HEK293T (cell line): ENCODE measurements at regions not wholly inside any gene's neighbourhood (a gene's known extent, or its start where the extent isn't known, plus 50 kb on each side); places are given as distances from the start of the nearest gene placed in this dataset.

Experiments used
- CTCF ChIA-PET: fragments of 350-600 bp; formaldehyde crosslinking; extraction: SDS; loops from one replicate; lab custom pipeline; 2021; ENCODE audit warnings: antibody characterized with exemption, inconsistent platforms; lab: Yijun Ruan, JAX
- POLR2A ChIA-PET: fragments of 350-600 bp; formaldehyde crosslinking; extraction: SDS; loops from one replicate; lab custom pipeline; 2020; ENCODE audit warnings: antibody characterized with exemption, inconsistent platforms; lab: Yijun Ruan, JAX
- DNase-seq: peaks from one replicate; pipeline ENCODE4 v3.0.0; 2012; ENCODE audit warnings: mixed read lengths; ENCODE audit errors: extremely low spot score
- ARNT ChIP-seq: fragments of 450-650 bp; IDR thresholded peaks from 2 replicates; pipeline ENCODE4 v1.6.1; 2017; ENCODE audit warnings: mild to moderate bottlenecking
- BHLHE40 ChIP-seq: fragments of 450-650 bp; IDR thresholded peaks from 2 replicates; pipeline ENCODE4 v1.6.1; 2016; ENCODE audit warnings: mild to moderate bottlenecking, moderate library complexity, borderline replicate concordance
- CTBP1 ChIP-seq: fragments of 450-650 bp; IDR thresholded peaks from 2 replicates; pipeline ENCODE4 v1.6.1; 2016; ENCODE audit warnings: borderline replicate concordance
- ELF4 ChIP-seq: fragments of 450-650 bp; IDR thresholded peaks from 2 replicates; pipeline ENCODE4 v1.6.1; 2017; ENCODE audit warnings: antibody characterized with exemption
- FOXA1 ChIP-seq: fragments of 450-650 bp; IDR thresholded peaks from 2 replicates; pipeline ENCODE4 v1.6.1; 2016; ENCODE audit warnings: mild to moderate bottlenecking
- FOXK2 ChIP-seq: fragments of 450-650 bp; IDR thresholded peaks from 2 replicates; pipeline ENCODE4 v1.6.1; 2016; ENCODE audit warnings: mild to moderate bottlenecking
- FOXM1 ChIP-seq: fragments of 450-650 bp; IDR thresholded peaks from 2 replicates; pipeline ENCODE4 v1.6.1; 2017; ENCODE audit warnings: mild to moderate bottlenecking, borderline replicate concordance
- HDGF ChIP-seq: fragments of 450-650 bp; IDR thresholded peaks from 2 replicates; pipeline ENCODE4 v1.6.1; 2017; ENCODE audit warnings: antibody characterized with exemption, borderline replicate concordance
- L3MBTL2 ChIP-seq: fragments of 450-650 bp; conservative IDR thresholded peaks from 2 replicates; pipeline ENCODE4 v1.6.1; 2016; ENCODE audit warnings: mild to moderate bottlenecking
- LEF1 ChIP-seq: fragments of 450-650 bp; IDR thresholded peaks from 2 replicates; pipeline ENCODE4 v1.6.1; 2017; ENCODE audit warnings: mild to moderate bottlenecking, borderline replicate concordance
- NFRKB ChIP-seq: fragments of 450-650 bp; IDR thresholded peaks from 2 replicates; pipeline ENCODE4 v1.6.1; 2016; ENCODE audit warnings: mild to moderate bottlenecking, moderate library complexity
- SP1 ChIP-seq: fragments of 450-650 bp; IDR thresholded peaks from 2 replicates; pipeline ENCODE4 v1.6.1; 2017
- SUZ12 ChIP-seq: fragments of 450-650 bp; IDR thresholded peaks from 2 replicates; pipeline ENCODE4 v1.6.1; 2016; ENCODE audit warnings: mild to moderate bottlenecking
- TARDBP ChIP-seq: fragments of 450-650 bp; IDR thresholded peaks from 2 replicates; pipeline ENCODE4 v1.6.1; 2016
- ZNF384 ChIP-seq: fragments of 450-650 bp; IDR thresholded peaks from 2 replicates; pipeline ENCODE4 v1.6.1; 2016
- TF ChIP-seq, protein P1 (sequence below): fragments of 450-650 bp; IDR thresholded peaks from 2 replicates; pipeline ENCODE4 v1.6.1; 2016

DNA sequence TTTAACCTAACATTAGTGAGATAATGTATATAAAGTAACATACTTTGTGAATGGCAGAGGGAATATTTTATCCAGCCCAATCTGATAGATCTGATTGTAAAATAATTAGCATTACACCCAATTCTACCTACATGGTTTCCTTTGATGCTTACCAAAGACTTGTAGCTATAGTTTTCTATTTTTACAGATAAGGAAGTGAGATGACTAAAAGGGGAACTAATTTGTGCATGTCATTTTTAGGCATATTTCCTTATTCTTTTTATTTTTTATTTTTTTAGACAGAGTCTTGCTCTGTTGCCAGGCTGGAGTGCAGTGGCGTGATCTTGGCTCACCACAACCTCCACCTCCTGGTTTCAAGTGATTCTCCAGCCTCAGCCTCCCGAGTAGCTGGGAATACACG lies 793.7 kb upstream of the LRRC4C start:
- ChIA-PET CTCF (no interaction called here), POLR2A (no interaction called here)
- TF ChIP-seq BHLHE40 (no peak), ARNT (no peak), LEF1 (no peak), FOXM1 (no peak), ELF4 (no peak), FOXA1 (no peak), NFRKB (no peak), L3MBTL2 (no peak), SP1 (no peak), TARDBP (no peak), HDGF (no peak), ZNF384 (no peak), CTBP1 (no peak), FOXK2 (no peak), SUZ12 (no peak)
- TF ChIP-seq, protein P1, sequence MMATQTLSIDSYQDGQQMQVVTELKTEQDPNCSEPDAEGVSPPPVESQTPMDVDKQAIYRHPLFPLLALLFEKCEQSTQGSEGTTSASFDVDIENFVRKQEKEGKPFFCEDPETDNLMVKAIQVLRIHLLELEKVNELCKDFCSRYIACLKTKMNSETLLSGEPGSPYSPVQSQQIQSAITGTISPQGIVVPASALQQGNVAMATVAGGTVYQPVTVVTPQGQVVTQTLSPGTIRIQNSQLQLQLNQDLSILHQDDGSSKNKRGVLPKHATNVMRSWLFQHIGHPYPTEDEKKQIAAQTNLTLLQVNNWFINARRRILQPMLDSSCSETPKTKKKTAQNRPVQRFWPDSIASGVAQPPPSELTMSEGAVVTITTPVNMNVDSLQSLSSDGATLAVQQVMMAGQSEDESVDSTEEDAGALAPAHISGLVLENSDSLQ, result no peak
- DNase-seq, result no peak

GRCh38 chr11:42255906-42256305 lies 796.5 kb upstream of the LRRC4C start:
- CTCF ChIA-PET, result no interaction called here
- POLR2A ChIA-PET, result no interaction called here
- no peak for TF ChIP-seq ELF4
- TF ChIP-seq CTBP1, result no peak
- TF ChIP-seq SUZ12, result no peak
- no peak for TF ChIP-seq HDGF
- no peak for TF ChIP-seq NFRKB
- no peak for TF ChIP-seq ARNT
- TF ChIP-seq ZNF384, result no peak
- TF ChIP-seq FOXA1, result no peak
- DNase-seq, result no peak

- DNase-seq, result no peak
- ChIA-PET POLR2A (no interaction called here), CTCF (no interaction called here)
- TF ChIP-seq NFRKB, result no peak
- TF ChIP-seq, protein P1, result no peak
Observed at GRCh38 chr11:42257534-42257933, 798.1 kb upstream of the LRRC4C start.

- ChIA-PET CTCF (no interaction called here), POLR2A (no interaction called here)
- no peak for DNase-seq
- TF ChIP-seq, protein P1, result no peak
- no peak for TF ChIP-seq TARDBP
- TF ChIP-seq ARNT, result no peak
- no peak for TF ChIP-seq FOXK2
- no peak for TF ChIP-seq L3MBTL2
- no peak for TF ChIP-seq FOXA1
- no peak for TF ChIP-seq ELF4
- no peak for TF ChIP-seq SUZ12
- TF ChIP-seq SP1, result no peak
- no peak for TF ChIP-seq ZNF384
- TF ChIP-seq LEF1, result no peak
- TF ChIP-seq BHLHE40, result no peak
- no peak for TF ChIP-seq CTBP1
- no peak for TF ChIP-seq FOXM1
- TF ChIP-seq NFRKB, result no peak
- TF ChIP-seq HDGF, result no peak
Observed at GRCh38 chr11:42265072-42265471, 805.6 kb upstream of the LRRC4C start.

DNA sequence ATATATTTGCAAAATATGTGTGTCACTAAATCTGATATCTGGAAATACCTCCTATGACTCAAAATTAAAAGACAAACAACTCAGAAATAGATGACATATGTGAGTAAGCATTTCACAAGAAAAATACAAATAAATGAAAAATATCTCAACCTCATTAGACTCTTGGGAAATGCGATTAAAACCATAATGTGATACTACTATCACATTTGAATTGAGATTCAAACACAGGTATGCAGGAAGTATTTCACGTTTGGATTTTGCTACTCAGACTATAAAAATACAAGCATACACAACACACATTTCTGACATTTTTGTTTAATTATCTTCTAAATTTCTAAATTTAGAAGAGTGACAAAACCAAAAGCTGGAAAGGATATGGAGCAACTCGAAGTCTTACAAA lies 811.9 kb upstream of the LRRC4C start:
- CTCF ChIA-PET, result no interaction called here
- DNase-seq, result no peak
- TF ChIP-seq SUZ12 (no peak), LEF1 (no peak), ZNF384 (no peak)
- POLR2A ChIA-PET, result no interaction called here

GRCh38 chr11:42273977-42274376 lies 814.5 kb upstream of the LRRC4C start:
- TF ChIP-seq FOXK2 (no peak), L3MBTL2 (no peak), LEF1 (no peak), BHLHE40 (no peak), ARNT (no peak), CTBP1 (no peak), ELF4 (no peak), FOXA1 (no peak), HDGF (no peak), TARDBP (no peak), SP1 (no peak), ZNF384 (no peak), SUZ12 (no peak), FOXM1 (no peak), NFRKB (no peak)
- TF ChIP-seq, protein P1, result no peak
- ChIA-PET CTCF (no interaction called here), POLR2A (no interaction called here)
- no peak for DNase-seq
